ENCODE measurements at regions not wholly inside any gene's neighbourhood (a gene's known extent, or its start where the extent isn't known, plus 50 kb on each side); places are given as distances from the start of the nearest gene placed in this dataset.

GRCh38 chr20:62554898-62555641 is 79.3 kb upstream of the GATA5 start:
- no peak overlapping the region for H3K4me3 ChIP-seq (ENCODE audit: low read length)
- H3K9me3 ChIP-seq (ENCODE audit: control insufficient read depth, insufficient read depth, low read length): no peaks in the 10 kb centered on the region
- no peaks in the 10 kb centered on the region for H3K9me2 ChIP-seq (replicated peaks; ENCODE audit: control insufficient read depth, low read length)
- H3F3A ChIP-seq (ENCODE audit: control insufficient read depth, insufficient read depth): no peaks in the 10 kb centered on the region
- H4K20me1 ChIP-seq (ENCODE audit: control insufficient read depth, insufficient read depth, low read depth, low read length): no peaks in the 10 kb centered on the region
- no peaks in the 10 kb centered on the region for H3K4me1 ChIP-seq (ENCODE audit: control insufficient read depth, low read length)
- no peak overlapping the region for H3K4me2 ChIP-seq (ENCODE audit: low read length)
- TF ChIP-seq CTCF (IDR thresholded peaks at IDR 0.05; ENCODE audit: low read depth, low read length, poor library complexity, severe bottlenecking) (no peak), EZH2phosphoT487 (IDR thresholded peaks at IDR 0.05; ENCODE audit: borderline replicate concordance, low read length) (no peak)
- no peak overlapping the region for H3K27ac ChIP-seq (ENCODE audit: low read depth, low read length)
- H3K79me2 ChIP-seq (ENCODE audit: control insufficient read depth, low read length): no peaks in the 10 kb centered on the region
- no peaks in the 10 kb centered on the region for H3K36me3 ChIP-seq (ENCODE audit: control insufficient read depth, low read length)
- peaks cover 19% of the 10 kb centered on the region for H3K27me3 ChIP-seq (ENCODE audit: control insufficient read depth, low read length)

GRCh38 chr20:62555642-62556420 is 80.0 kb upstream of the GATA5 start:
- no peaks in the 10 kb centered on the region for H3K36me3 ChIP-seq (ENCODE audit: control insufficient read depth, low read length)
- no peak overlapping the region for H3K4me2 ChIP-seq (ENCODE audit: low read length)
- TF ChIP-seq CTCF (IDR thresholded peaks at IDR 0.05; ENCODE audit: low read depth, low read length, poor library complexity, severe bottlenecking): no peak
- no peak for TF ChIP-seq EZH2phosphoT487 (IDR thresholded peaks at IDR 0.05; ENCODE audit: borderline replicate concordance, low read length)
- peaks cover 15% of the 10 kb centered on the region for H3K27me3 ChIP-seq (ENCODE audit: control insufficient read depth, low read length)
- no peaks in the 10 kb centered on the region; the same call in 1 of the 2 replicates for H3F3A ChIP-seq (ENCODE audit: control insufficient read depth, insufficient read depth)
- H3K4me1 ChIP-seq (ENCODE audit: control insufficient read depth, low read length): no peaks in the 10 kb centered on the region
- no peaks in the 10 kb centered on the region for H4K20me1 ChIP-seq (ENCODE audit: control insufficient read depth, insufficient read depth, low read depth, low read length)
- H3K27ac ChIP-seq (ENCODE audit: low read depth, low read length): no peak overlapping the region
- no peaks in the 10 kb centered on the region for H3K9me3 ChIP-seq (ENCODE audit: control insufficient read depth, insufficient read depth, low read length)
- no peak overlapping the region for H3K4me3 ChIP-seq (ENCODE audit: low read length)
- H3K79me2 ChIP-seq (ENCODE audit: control insufficient read depth, low read length): no peaks in the 10 kb centered on the region
- H3K9me2 ChIP-seq (replicated peaks; ENCODE audit: control insufficient read depth, low read length): no peaks in the 10 kb centered on the region

GRCh38 chr20:62557462-62557861 is 81.7 kb upstream of the GATA5 start:
- Histone ChIP-seq H4K20me1 (ENCODE audit: control insufficient read depth, insufficient read depth, low read depth, low read length) (no peaks in the 10 kb centered on the region), H3K9me2 (replicated peaks; ENCODE audit: control insufficient read depth, low read length) (no peaks in the 10 kb centered on the region), H3K4me2 (ENCODE audit: low read length) (no peak overlapping the region), H3K4me3 (ENCODE audit: low read length) (no peak overlapping the region), H3K9me3 (ENCODE audit: control insufficient read depth, insufficient read depth, low read length) (no peaks in the 10 kb centered on the region), H3K36me3 (ENCODE audit: control insufficient read depth, low read length) (no peaks in the 10 kb centered on the region), H3K27me3 (ENCODE audit: control insufficient read depth, low read length) (peaks cover 7% of the 10 kb centered on the region; the same call in 1 of the 2 replicates), H3K4me1 (ENCODE audit: control insufficient read depth, low read length) (peaks cover 8% of the 10 kb centered on the region), H3K27ac (ENCODE audit: low read depth, low read length) (no peak overlapping the region), H3F3A (ENCODE audit: control insufficient read depth, insufficient read depth) (no peaks in the 10 kb centered on the region; the same call in 1 of the 2 replicates), H3K79me2 (ENCODE audit: control insufficient read depth, low read length) (no peaks in the 10 kb centered on the region)
- TF ChIP-seq CTCF (IDR thresholded peaks at IDR 0.05; ENCODE audit: low read depth, low read length, poor library complexity, severe bottlenecking) (no peak), EZH2phosphoT487 (IDR thresholded peaks at IDR 0.05; ENCODE audit: borderline replicate concordance, low read length) (no peak)
